ENCODE measurements at regions not wholly inside any gene's neighbourhood (a gene's known extent, or its start where the extent isn't known, plus 50 kb on each side); places are given as distances from the start of the nearest gene placed in this dataset.

DNA sequence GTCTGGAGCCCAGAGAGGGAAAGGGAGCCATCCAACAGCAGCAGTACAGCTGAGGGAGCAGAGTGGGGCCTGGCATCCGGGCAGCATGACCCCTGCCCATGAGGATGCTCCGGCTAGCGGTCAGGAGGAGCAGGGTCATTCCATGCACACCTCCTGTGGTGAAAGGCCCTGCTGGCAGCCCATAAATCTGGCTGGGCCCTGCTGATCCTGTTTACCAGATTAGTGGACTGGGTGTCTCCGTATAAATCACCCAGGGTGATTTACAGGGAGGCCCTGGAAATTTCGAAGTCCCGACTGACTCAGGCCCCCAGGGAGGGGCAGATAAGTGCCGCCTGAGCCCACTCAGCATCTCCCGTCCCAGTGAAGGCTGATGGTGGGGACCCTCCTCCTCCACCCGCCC, 117.6 kb upstream of the HAND1 start:
- H4K20me1 ChIP-seq (ENCODE audit: insufficient read depth, low read length): no peaks in the 10 kb centered on the region
- no peak for DNase-seq (ENCODE audit: insufficient read length, low spot score, missing footprints)
- no peaks in the 10 kb centered on the region for H3K36me3 ChIP-seq (ENCODE audit: insufficient read depth, low read length)
- TF ChIP-seq, protein P1, sequence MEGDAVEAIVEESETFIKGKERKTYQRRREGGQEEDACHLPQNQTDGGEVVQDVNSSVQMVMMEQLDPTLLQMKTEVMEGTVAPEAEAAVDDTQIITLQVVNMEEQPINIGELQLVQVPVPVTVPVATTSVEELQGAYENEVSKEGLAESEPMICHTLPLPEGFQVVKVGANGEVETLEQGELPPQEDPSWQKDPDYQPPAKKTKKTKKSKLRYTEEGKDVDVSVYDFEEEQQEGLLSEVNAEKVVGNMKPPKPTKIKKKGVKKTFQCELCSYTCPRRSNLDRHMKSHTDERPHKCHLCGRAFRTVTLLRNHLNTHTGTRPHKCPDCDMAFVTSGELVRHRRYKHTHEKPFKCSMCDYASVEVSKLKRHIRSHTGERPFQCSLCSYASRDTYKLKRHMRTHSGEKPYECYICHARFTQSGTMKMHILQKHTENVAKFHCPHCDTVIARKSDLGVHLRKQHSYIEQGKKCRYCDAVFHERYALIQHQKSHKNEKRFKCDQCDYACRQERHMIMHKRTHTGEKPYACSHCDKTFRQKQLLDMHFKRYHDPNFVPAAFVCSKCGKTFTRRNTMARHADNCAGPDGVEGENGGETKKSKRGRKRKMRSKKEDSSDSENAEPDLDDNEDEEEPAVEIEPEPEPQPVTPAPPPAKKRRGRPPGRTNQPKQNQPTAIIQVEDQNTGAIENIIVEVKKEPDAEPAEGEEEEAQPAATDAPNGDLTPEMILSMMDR (IDR thresholded peaks at IDR 0.05; ENCODE audit: extremely low read depth, low read depth, low read length): no peak
- no peaks in the 10 kb centered on the region for H3K4me1 ChIP-seq (ENCODE audit: insufficient read depth, low read length)
- no peak overlapping the region for H3K4me3 ChIP-seq (ENCODE audit: insufficient read depth, low read length)
- H3K79me2 ChIP-seq (ENCODE audit: insufficient read depth, low read length): no peaks in the 10 kb centered on the region
- no peaks in the 10 kb centered on the region for H3K9me3 ChIP-seq (ENCODE audit: low read depth, low read length)
- no peak overlapping the region for H2AFZ ChIP-seq (ENCODE audit: low read length)
- H3K4me2 ChIP-seq (ENCODE audit: insufficient read depth, low read length): no peak overlapping the region
- peaks cover 2% of the 10 kb centered on the region for H3K27me3 ChIP-seq (ENCODE audit: insufficient read depth, low read length)
- H3K27ac ChIP-seq (ENCODE audit: low read depth, low read length): no peak overlapping the region

DNA sequence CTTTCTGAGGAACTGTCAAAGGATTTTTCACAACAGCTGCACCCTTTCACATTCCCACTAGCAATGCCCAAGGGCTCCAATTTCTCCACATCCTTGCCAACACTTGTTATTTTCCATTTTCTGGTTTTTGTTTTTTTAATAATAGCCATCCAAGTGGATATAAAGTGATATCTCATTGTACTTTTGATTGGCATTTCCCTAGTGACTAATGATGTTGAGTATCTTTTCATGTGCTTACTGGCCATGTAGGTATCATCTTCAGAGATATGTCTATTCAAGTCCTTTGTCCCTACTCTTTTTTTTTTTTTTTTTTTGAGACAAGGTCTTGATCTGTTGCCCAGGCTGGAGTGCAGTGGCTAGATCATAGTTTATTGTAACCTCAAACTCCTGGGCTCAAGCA, 115.8 kb upstream of the HAND1 start:
- no peaks in the 10 kb centered on the region for H3K4me1 ChIP-seq (ENCODE audit: insufficient read depth, low read length)
- H3K27me3 ChIP-seq (ENCODE audit: insufficient read depth, low read length): peaks cover 5% of the 10 kb centered on the region
- H3K36me3 ChIP-seq (ENCODE audit: insufficient read depth, low read length): no peaks in the 10 kb centered on the region

DNA sequence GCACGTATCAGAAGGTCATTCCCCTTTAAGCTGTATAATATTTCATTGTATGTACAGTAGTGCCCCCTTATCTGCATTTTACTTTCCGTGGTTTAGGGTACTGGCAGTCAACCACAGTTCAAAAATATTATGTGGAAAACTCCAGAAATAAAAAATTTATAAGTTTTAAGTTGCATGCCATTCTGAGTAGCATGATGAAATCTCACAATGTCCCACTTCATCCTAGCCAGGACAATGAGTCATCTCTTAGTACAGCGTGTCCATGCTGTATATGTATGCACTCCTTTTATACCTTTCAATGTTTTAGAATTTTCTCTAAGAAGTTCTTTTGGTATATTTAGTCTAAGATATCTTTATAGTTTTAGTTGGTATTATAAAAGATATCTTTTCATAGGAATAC, 115.0 kb upstream of the HAND1 start:
- Histone ChIP-seq H3K4me1 (ENCODE audit: insufficient read depth, low read length) (no peaks in the 10 kb centered on the region), H3K27me3 (ENCODE audit: insufficient read depth, low read length) (peaks cover 4% of the 10 kb centered on the region), H3K36me3 (ENCODE audit: insufficient read depth, low read length) (no peaks in the 10 kb centered on the region), H3K4me2 (ENCODE audit: insufficient read depth, low read length) (no peak overlapping the region), H3K9me3 (ENCODE audit: low read depth, low read length) (no peaks in the 10 kb centered on the region), H2AFZ (ENCODE audit: low read length) (no peak overlapping the region), H3K79me2 (ENCODE audit: insufficient read depth, low read length) (no peaks in the 10 kb centered on the region), H4K20me1 (ENCODE audit: insufficient read depth, low read length) (no peaks in the 10 kb centered on the region), H3K27ac (ENCODE audit: low read depth, low read length) (no peak overlapping the region), H3K4me3 (ENCODE audit: insufficient read depth, low read length) (no peak overlapping the region)
- DNase-seq (ENCODE audit: insufficient read length, low spot score, missing footprints): no peak
- TF ChIP-seq, protein P1 (IDR thresholded peaks at IDR 0.05; ENCODE audit: extremely low read depth, low read depth, low read length): no peak

More for the DNA sequence above, 115.8 kb upstream of the HAND1 start:
- Histone ChIP-seq H4K20me1 (ENCODE audit: insufficient read depth, low read length) (no peaks in the 10 kb centered on the region), H2AFZ (ENCODE audit: low read length) (no peak overlapping the region), H3K4me2 (ENCODE audit: insufficient read depth, low read length) (no peak overlapping the region), H3K79me2 (ENCODE audit: insufficient read depth, low read length) (no peaks in the 10 kb centered on the region), H3K4me3 (ENCODE audit: insufficient read depth, low read length) (no peak overlapping the region), H3K27ac (ENCODE audit: low read depth, low read length) (no peak overlapping the region), H3K9me3 (ENCODE audit: low read depth, low read length) (no peaks in the 10 kb centered on the region)
- DNase-seq (ENCODE audit: insufficient read length, low spot score, missing footprints): no peak
- TF ChIP-seq, protein P1 (IDR thresholded peaks at IDR 0.05; ENCODE audit: extremely low read depth, low read depth, low read length): no peak

DNA sequence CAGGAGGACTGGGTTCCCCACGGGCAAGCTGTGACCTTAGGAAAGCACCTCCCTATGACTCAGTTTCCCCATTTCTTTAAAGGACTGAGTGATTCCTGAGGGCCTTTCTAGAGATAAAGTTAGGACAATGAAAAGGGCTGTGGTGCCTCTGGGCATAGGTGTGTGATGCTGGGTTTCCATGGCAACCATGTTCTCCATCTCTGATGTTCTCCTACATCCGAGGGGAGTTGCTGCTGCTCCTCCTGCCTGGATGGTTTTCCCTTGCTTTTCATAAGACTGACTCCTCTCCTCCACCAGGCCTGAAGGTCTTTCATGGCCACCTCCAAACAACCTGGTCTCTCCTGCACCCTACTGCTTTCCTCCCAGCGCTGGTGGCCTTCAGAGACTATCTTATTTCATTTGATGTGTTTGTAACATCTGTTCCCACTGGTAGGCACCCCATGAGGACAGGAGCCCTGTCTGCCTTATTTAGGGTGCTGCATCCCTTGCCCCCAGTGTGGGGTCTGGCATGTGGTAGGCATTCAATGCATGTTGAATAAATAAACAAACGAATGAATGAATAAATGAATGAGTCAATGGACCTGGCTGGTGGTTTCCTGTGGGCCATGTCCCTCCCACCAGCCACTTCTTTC, 112.2 kb upstream of the HAND1 start:
- Histone ChIP-seq H4K20me1 (ENCODE audit: insufficient read depth, low read length) (no peaks in the 10 kb centered on the region), H3K36me3 (ENCODE audit: insufficient read depth, low read length) (no peaks in the 10 kb centered on the region), H3K4me2 (ENCODE audit: insufficient read depth, low read length) (no peak overlapping the region), H3K4me3 (ENCODE audit: insufficient read depth, low read length) (no peak overlapping the region), H3K9me3 (ENCODE audit: low read depth, low read length) (no peaks in the 10 kb centered on the region), H2AFZ (ENCODE audit: low read length) (no peak overlapping the region), H3K27me3 (ENCODE audit: insufficient read depth, low read length) (peaks cover 8% of the 10 kb centered on the region), H3K27ac (ENCODE audit: low read depth, low read length) (no peak overlapping the region), H3K79me2 (ENCODE audit: insufficient read depth, low read length) (no peaks in the 10 kb centered on the region), H3K4me1 (ENCODE audit: insufficient read depth, low read length) (no peaks in the 10 kb centered on the region)
- no peak for DNase-seq (ENCODE audit: insufficient read length, low spot score, missing footprints)
- TF ChIP-seq, protein P1 (IDR thresholded peaks at IDR 0.05; ENCODE audit: extremely low read depth, low read depth, low read length): no peak
